ENCODE measurements at regions not wholly inside any gene's neighbourhood (a gene's known extent, or its start where the extent isn't known, plus 50 kb on each side); places are given as distances from the start of the nearest gene placed in this dataset.

DNA sequence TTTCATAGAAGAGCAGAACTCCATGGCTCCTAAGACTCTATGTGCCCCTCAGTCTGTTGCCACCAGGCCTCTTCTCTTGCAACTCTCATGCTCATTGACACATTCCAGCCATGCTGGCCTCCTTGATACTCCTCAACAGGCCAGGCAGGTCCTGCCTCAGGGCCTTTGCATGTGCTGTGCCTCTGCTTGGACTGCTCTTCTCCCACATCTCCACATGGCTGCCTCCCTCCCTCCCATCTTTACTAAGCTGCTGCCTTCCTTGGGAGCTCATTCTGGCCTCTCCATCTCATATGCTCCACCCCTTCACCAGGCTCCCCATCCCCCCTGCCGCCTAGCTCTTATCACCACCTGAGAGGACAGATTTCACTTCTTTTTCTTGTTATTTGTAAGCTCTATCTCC lies 103.8 kb upstream of the GPR26 start:
- no peak for DNase-seq

DNA sequence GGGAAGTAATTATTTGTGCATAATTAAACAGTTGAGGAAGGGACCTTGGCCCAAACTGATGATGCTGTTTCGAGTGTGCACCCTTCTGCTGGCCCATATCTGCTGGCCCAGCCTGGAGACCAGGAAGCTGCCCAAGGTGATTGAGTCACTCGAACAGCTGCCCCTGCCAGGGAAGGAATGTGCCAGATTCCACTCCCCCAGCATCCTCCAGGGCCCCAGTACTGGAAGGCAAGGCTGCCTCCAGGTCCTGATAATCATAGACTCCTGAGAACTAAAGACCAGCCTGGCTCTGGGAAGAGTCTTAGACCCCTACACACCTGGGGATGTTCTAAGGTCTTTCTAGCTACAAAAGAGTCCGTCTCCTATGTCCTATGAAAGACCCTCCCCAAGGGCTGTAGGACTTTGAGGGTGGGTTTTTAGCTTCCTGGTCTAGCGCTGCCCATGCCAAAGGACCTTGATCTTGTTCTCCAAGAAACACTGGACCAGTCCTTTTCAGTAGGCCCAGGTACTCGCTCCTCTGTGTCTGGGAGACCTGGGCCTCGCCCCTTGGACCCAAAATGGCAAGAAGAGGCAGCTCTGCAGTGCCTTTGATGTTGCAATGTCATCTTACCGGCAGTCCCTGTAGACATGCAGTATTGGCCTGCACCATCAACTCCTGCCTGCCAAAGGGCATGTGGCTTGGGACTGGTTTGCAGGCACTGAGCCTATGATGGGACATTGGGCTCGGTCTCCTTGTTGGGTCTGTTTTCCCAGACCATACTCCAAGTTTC lies 103.2 kb upstream of the GPR26 start:
- no peak for DNase-seq

GRCh38 chr10:123563581-123563855 lies 102.6 kb upstream of the GPR26 start:
- DNase-seq, result no peak

DNA sequence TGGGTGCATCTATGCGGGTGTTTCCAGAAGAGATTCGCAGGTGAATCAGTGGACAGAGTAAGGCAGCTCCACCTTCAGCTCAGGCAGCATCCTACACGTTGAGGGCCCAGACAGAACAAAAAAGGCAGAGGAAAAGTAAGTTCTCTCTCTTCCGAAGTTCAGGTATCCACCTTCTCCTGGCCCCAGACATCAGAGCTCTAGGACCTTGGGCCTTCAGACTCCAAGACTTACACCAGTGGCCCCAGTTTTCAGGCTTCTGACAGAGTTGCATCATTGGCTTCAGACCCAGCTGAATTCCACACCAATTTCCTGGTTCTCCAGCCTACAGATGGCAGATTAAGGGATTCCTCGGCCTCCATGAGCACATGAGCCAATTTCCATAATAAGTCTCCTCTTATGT lies 102.2 kb upstream of the GPR26 start:
- no peak for DNase-seq

DNA sequence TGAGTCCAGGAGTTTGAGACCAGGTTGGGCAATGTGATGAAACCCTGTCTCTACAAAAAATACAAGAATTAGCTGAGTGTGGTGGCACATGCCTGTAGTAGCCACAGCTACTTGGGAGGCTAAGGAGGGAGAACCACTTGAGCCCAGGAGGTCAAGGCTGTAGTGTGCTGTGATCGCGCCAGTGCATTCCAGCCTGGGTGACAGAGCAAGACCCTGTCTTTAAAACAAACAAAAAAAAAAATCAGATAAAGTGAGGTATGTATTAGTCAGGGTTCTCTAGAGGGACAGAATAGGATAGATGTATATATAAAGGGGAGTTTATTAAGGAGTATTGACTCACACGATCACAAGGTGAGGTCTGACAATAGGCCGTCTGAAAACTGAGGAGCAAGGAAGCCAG lies 101.5 kb upstream of the GPR26 start:
- DNase-seq, result no peak

GRCh38 chr10:123565691-123566660 lies 100.2 kb upstream of the GPR26 start:
- no peak for DNase-seq

- DNase-seq, result no peak
Observed at GRCh38 chr10:123567984-123568739, 98.0 kb upstream of the GPR26 start.

- DNase-seq, result no peak
Observed at GRCh38 chr10:123568751-123569150, 97.4 kb upstream of the GPR26 start.

GRCh38 chr10:123569436-123570035 lies 96.6 kb upstream of the GPR26 start:
- DNase-seq, result no peak

DNA sequence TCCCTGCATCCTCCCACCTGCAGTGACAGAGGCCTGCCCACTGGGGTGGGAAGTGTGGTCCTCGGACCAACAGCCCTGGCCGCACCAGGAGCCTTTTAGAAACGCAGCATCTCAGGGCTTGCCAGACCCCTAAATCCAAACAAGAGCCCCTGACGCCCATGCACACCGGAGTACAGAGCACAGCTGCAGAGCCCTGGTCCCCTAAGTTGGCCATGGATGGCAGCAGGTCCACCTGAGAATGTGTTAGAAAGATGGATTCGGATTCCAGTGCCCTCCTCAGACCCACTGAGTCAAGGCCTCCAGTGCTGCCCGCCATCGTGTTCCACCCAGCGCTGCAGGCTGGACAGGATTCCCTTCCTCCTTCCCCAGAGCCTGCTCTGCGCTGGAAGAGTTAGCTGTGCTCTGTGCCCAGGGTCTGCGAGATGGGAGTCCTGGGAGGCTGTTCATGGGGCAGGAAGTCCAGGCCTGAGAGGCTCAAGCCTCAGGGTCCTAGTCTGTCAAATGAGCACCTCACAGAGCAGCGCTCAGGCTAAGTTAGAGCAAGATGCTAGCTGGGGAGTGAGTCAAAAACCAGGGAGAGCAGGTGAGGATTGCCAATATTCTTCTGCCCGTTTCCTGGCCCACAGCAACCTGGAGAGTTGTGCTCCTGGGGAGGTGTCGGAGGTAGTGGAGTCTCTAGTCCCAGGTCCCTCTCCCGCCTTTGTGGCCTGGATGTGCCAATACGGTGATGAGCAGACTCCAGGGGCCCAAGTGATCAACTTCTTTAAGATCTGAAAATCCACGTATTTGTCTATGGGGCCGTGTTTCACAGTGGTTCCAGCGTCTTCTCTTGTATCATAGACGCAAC lies 95.9 kb upstream of the GPR26 start:
- DNase-seq, result no peak

- DNase-seq, result no peak
Observed at GRCh38 chr10:123570898-123571515, 95.1 kb upstream of the GPR26 start.

DNA sequence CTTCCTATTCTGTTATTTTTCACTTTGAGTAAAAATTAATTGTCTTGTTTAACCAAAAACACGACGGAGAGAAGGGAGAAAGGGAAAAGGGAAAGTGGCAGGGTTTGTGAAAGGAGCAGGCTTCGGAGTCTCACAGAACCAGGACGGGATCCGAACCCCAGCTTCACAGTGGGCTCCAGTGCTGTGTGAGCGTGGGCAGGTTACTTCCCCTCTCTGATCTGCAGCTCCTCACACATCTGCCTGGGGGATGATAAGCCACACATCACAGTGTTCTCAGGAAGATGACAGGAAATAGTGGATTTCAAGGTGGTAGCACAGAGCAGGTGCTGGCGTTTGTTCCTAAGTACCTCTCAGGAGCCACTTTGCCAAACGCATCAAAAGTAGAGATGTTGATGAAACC lies 94.2 kb upstream of the GPR26 start:
- no peak for DNase-seq

DNA sequence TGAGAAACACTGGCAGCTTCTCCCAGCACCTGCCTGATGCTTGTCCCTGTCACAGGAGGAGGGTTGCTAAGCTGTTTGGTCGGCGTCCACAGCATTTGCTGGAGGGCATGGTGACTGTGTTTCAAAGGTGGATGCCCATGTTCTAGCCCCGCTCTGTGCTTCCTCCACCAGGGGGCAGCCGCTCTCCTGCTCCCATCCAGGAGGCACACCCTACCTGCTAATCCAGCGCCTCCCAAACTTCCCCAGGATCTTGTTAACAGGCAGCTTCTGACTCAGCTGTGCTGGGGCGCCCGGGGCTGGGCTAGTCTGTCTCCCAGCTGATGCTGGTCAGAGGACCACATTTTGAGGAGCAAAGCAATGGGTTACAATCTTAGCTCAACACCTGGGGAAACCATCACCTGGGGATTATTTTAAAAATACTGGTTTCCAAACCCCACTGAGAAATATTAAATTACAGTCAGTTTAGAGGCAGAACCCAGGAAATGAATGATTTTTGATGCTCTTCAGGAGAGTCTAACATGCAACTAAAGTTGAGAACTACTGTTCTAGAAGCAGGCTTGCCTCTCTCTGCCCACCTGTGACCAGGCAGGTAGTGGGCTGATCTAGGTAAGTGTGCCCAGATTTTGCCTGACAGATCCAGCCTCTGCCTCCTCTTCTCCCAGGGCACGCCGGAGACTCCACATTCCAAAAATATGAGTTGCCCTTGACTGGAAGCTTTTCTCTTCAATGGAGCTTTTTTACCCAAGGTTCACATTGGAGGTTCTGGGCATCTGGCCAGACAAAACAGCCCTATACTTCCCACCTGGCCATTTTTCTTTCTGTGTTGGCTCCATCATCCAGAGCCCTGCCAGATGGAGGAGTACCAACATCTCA lies 92.7 kb upstream of the GPR26 start:
- DNase-seq, result peak; percentile 54

GRCh38 chr10:123574109-123574698 lies 92.0 kb upstream of the GPR26 start:
- DNase-seq, result no peak

- DNase-seq, result no peak
Observed at GRCh38 chr10:123575105-123575504, 91.0 kb upstream of the GPR26 start.

- no peak for DNase-seq
Observed at GRCh38 chr10:123576706-123577105, 89.4 kb upstream of the GPR26 start.

DNA sequence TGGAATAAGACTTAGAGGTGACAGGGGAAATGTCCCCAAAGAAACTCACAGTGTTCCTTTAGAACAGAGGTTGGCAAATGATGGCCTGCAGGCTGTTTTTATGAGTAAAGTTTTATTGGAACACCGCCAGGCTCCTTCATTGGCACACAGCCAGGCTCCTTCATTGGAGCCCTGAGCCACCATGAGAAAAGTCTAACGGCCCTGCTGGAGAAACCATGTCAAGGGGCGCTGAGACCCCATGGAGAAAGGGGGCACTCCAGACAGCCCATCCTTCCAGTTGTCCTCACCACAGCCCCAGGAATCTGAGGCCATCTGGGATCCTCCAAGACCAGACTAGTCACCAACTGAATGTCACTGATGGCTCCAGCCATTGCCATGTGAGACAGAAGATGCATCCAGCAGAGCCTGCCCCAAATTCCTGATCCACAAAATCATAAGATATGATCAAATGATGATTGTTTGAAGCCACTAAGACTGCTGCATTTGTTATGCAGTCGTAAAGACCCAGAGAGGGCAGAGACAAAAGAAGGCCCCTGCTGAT lies 88.2 kb upstream of the GPR26 start:
- DNase-seq, result no peak

DNA sequence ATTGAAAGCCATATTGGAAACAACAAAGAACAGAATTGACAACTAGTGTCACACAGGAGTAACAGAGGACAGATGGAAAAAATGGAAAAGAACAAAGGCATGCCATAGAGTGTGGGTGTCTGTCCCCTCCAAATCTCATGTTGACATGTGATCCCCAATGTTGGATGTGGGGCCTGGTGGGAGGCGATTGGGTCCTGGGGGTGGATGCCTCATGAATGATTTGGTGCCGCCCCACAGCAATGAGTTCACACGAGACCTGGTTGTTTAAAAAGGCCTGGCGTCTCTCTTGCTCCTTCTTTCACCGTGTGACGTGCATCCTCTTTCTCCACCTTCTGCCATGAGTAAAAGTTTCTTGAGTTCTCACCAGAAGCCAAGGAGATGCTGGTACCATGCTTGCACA lies 87.4 kb upstream of the GPR26 start:
- no peak for DNase-seq

GRCh38 chr10:123579675-123580074 lies 86.5 kb upstream of the GPR26 start:
- no peak for DNase-seq

DNA sequence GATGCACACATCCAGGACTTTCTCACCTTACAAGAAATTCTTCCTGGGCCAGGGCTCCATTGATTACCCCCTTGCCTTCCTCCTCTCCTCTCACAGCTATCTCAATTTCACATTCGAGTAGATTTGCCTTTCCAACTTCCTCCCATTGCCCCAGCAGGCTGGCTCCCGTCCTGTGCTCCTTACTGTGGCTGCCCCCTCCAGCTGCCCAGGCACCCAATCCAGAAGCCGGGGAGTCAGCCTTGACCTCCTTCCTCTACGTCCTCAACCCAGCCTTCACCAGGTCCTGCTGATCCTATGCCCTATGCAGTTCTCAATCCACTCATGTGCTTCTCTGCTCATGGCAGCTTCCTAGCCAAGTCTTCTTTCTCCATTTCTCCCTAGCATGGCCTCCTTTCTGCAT lies 85.7 kb upstream of the GPR26 start:
- DNase-seq, result no peak
